HG02938 (cell line): ENCODE measurements at regions not wholly inside any gene's neighbourhood (a gene's known extent, or its start where the extent isn't known, plus 50 kb on each side); places are given as distances from the start of the nearest gene placed in this dataset.

Experiments used
- ATAC-seq: cut with Tn5 transposase; IDR thresholded peaks from one replicate; pipeline ENCODE4 v1.9.1; 2021; ENCODE audit warnings: mild to moderate bottlenecking, moderate library complexity; ENCODE audit not compliant: unreplicated experiment

- no peak for ATAC-seq
These were observed 50.1 kb upstream of the ASAP2 start for GRCh38 chr2:9156483-9156882.

DNA sequence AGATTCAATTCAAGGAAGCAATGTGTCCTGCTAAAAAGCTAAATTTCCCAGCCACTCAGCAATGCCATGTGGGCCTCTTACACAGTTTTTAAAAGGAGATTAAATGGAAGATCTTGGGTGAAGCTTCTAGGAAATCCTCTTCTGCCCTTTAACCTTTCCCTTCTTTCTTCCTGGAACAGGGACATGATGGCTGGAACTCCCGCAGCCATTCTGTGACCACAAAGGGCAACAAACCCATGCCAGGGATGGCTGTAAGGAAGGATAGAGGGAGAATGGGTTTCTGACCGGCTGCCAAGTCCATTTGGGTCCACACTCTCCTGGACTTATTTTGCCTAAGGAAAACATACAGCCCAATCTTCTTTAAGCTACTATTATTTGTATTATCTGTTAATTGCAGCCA, 52.6 kb upstream of the ASAP2 start:
- no peak for ATAC-seq

DNA sequence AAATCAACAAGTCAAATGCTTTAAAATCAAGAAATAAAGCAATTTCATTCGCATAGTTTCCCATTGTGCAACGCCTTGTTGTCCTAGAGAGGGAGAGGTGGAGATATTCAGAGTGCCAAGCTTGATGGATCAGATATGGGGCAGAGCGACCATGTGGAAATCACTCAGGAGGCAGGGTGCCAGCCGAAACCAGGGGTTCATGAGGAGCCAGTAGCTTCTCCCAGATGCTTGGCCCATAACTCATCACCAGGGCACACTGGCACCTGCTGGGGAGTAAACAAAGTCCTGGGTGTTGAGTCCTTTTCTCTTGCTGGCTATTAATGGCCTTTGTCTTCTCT, 53.0 kb upstream of the ASAP2 start:
- no peak for ATAC-seq

GRCh38 chr2:9152975-9153642, 53.5 kb upstream of the ASAP2 start:
- ATAC-seq: no peak

DNA sequence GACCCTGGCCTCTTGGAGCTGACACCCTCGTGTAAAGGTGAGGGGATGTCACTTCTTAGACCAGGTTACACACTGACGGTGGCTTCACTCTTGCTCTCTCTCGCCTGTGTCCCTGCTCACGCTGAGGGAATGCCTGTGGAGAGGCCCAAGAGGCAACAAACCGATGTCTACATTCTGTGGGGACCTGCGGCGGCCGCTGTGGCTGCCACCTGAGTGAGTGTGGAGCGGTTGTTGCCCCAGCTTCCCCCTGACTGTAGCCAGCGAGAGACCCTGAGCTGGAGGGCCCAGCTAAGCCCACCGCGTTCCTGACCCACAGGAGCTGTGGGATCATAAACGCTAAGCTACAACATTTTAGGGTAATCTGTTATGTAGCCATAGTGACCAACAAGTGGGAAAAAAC, 55.7 kb upstream of the ASAP2 start:
- no peak for ATAC-seq

GRCh38 chr2:9150568-9150900, 56.1 kb upstream of the ASAP2 start:
- no peak for ATAC-seq

GRCh38 chr2:9149726-9150567, 56.7 kb upstream of the ASAP2 start:
- ATAC-seq: no peak

- no peak for ATAC-seq
These were observed 57.3 kb upstream of the ASAP2 start for GRCh38 chr2:9149388-9149660.

GRCh38 chr2:9146646-9147045, 60.0 kb upstream of the ASAP2 start:
- no peak for ATAC-seq

GRCh38 chr2:9145752-9146430, 60.7 kb upstream of the ASAP2 start:
- ATAC-seq: no peak

DNA sequence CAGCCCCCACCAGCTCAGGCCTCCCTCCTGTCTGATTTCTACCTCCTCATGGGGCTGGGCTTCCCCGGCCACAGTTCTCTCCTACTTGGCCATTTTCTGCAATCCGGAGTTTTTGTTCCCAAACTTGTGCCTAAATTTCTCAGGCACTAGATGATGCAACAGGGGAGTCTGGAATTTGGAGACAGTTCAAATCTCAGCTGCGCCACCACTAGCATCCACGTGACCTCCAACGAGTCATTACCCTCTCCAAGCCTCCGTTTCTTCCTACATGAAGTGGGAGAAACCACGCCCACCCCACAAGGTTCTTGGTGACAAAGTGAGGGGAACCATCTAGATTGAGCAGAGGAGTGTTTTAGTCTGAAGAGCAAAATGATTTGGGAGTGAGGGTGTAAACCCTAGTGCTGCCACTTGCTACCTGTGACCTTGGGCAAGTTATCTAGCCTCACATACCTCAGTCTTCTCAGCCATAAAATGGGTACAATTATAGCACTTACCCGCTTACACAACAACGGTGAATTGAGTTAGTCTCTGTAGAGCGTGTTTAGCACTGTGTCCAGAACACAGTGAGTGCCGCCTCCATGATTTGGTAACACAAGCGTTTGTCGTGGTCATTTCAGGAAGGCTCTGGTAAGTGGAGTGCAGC, 61.4 kb upstream of the ASAP2 start:
- ATAC-seq: no peak

DNA sequence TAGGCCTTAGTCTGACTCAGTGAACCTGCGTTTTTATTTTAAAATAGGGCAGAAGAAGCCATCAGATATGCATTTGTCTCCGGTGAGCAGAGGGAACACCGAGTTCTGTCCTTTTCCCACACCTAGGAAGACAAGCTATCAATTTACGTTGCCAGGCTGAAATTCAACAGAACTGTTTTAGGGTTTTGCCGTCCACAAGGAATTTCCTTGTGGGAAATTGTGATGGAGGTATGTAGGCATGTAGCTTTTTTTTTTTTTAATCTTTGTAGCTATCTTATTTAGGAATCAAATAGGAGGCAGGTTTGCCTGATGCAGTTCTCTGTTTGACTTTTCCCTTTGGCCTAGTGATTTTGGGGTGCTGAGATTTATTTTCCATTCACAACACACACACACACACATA, 62.0 kb upstream of the ASAP2 start:
- no peak for ATAC-seq

GRCh38 chr2:9144046-9144445, 62.6 kb upstream of the ASAP2 start:
- no peak for ATAC-seq

DNA sequence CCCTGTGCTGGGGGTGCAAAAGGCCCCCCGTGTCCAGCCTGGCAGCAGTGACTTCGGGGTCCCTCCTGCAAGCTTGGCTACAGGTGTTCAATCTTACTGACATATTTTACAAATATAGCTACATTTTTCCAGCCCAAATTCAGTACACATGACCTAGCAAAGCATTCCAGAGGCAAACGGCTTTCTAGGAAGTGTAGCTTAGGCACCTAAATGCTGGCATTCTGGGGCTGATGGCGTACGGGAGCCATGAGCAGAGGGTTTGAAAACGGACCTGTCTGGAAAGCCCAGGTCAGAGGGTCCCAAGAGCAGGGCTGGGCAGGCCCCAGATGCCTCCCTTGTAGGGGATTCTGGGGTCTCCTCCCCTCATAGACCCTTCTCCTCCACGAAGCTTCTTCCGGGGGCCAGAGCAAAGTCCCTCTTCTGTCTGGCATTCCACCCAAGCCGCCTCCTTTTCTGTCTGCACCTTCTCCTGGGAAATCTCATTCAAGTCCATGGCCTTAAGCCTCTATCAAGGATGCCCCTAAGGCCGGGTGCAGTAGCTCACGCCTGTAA, 63.3 kb upstream of the ASAP2 start:
- ATAC-seq: no peak

DNA sequence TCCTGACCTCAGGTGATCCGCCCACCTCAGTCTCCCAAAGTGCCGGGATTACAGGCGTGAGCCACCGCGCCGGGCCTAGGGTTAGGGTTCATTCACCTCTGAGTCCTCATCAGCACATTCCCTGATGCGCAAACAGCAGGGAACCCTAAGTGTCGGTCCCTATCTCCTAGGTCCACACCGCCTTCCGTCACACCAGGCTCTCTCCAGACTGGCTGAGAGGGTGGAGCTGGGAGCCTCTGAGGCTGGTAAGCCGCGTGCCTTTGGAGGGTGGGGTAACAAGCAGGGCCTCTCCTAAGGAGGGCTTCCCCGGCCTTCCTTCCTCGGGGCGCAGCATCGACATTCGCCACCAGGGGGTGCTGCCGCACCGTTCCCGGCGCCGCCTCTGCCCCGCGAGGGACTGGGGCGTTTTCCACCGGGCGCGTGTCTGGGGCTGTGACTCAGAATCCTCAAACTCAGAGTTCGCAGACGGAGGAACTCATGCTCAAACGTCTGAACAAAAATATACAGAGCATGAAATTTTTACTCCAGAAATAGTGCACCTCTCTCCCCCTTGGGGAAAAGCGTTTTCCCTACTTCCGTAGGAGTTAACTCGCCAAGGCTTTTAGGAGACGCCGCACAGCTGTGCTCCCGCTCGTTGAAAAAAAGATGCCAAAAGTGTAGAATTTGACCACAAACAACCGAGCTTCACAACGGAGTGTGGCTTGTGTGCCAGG, 63.9 kb upstream of the ASAP2 start:
- ATAC-seq: peak; percentile 83

- no peak for ATAC-seq
These were observed 64.7 kb upstream of the ASAP2 start for GRCh38 chr2:9141706-9142460.

- no peak for ATAC-seq
These were observed 65.4 kb upstream of the ASAP2 start for GRCh38 chr2:9141091-9141667.

DNA sequence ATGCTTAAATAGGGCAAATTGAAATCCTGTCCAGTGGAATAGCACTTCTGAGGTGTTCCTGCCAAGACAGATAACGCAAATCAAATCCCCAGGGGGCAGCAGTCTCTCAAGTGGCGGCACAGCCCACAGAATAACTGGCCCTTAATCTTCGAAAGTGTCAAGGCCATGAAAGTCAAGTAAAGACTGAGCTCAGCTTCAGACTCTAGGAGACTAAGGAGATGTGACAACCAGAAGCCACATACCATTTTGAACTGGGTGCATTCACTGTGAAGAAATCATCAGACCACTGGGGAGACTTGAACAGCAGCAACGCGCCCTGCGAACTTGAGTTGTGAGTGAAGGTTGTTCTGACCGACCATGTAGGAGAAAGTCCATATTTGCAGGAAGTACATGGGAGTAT, 66.0 kb upstream of the ASAP2 start:
- ATAC-seq: no peak

GRCh38 chr2:9139491-9140443, 66.8 kb upstream of the ASAP2 start:
- ATAC-seq: no peak
